ENCODE measurements at regions not wholly inside any gene's neighbourhood (a gene's known extent, or its start where the extent isn't known, plus 50 kb on each side); places are given as distances from the start of the nearest gene placed in this dataset.

DNA sequence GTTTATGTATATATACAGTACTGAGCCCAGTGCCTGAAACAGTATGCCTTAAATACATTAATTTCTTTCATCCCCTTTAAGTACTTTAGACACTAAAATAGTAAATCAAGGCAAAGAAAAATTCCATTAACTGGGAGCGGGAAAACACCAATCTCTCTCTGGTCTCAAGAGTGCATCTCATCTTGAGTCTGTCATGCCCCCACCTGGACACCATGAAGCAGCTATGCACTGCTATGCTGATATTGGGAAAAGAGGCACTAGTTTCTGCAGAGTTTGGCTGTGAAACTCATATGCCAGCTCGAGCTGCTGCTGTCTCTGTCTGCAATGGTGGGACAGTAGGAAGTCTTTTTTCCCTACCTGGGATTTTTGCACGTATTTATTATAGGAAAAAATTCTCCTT is 754.4 kb upstream of the RAG2 start:
- H3K4me1 ChIP-seq, result no peaks in the 10 kb centered on the region
- no peak for ATAC-seq
- intact Hi-C loops (cut with DNase I), result no loop called here
- H3K9me3 ChIP-seq, result peaks cover 0 to 8% of the 10 kb centered on the region in 2 donors
- H3K4me3 ChIP-seq, result no peak overlapping the region
- H3K36me3 ChIP-seq, result no peaks in the 10 kb centered on the region
- no peak overlapping the region for H3K27ac ChIP-seq
- TF ChIP-seq CTCF (IDR thresholded peaks at IDR 0.05), result no peak
- H3K27me3 ChIP-seq, result no peaks in the 10 kb centered on the region
- no peak for DNase-seq

GRCh38 chr11:37343290-37343689 is 745.3 kb upstream of the RAG2 start:
- Histone ChIP-seq H3K9me3 (no peaks in the 10 kb centered on the region), H3K4me3 (no peak overlapping the region), H3K4me1 (no peaks in the 10 kb centered on the region), H3K36me3 (no peaks in the 10 kb centered on the region), H3K27ac (no peak overlapping the region), H3K27me3 (no peaks in the 10 kb centered on the region)
- intact Hi-C loops (cut with DNase I), result no loop called here
- DNase-seq (no peak), ATAC-seq (no peak)
- TF ChIP-seq CTCF (IDR thresholded peaks at IDR 0.05), result no peak

DNA sequence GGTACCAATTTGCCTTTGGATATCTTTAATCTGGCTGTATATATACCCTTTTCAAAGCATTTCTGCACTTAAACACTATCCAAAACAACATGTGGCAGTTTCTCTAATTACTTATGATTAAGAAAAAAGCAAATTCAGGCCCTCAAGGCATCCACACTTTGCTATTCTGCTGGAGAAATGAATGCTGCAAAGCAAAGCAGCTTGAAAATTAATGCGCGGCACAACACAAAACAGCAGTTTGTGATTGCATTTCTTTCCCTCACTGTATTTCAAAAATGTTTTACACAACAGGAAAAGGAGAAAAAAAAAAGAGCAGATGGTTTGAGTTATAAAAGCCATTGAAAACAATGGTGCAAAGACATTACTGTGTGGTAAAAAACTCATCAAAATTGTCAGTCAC is 738.4 kb upstream of the RAG2 start:
- TF ChIP-seq CTCF (IDR thresholded peaks at IDR 0.05), result no peak
- H3K36me3 ChIP-seq, result no peaks in the 10 kb centered on the region
- no peaks in the 10 kb centered on the region for H3K9me3 ChIP-seq
- no peaks in the 10 kb centered on the region for H3K4me1 ChIP-seq
- no peak for ATAC-seq
- no peak overlapping the region for H3K27ac ChIP-seq
- no peaks in the 10 kb centered on the region for H3K27me3 ChIP-seq
- H3K4me3 ChIP-seq, result no peak overlapping the region
- intact Hi-C loops (cut with DNase I), result no loop called here
- DNase-seq, result no peak

- DNase-seq (no peak), ATAC-seq (no peak)
- H3K27ac ChIP-seq, result no peak overlapping the region
- no peak for TF ChIP-seq CTCF (IDR thresholded peaks at IDR 0.05)
- no peaks in the 10 kb centered on the region for H3K27me3 ChIP-seq
- no peaks in the 10 kb centered on the region for H3K9me3 ChIP-seq
- no peaks in the 10 kb centered on the region for H3K4me1 ChIP-seq
- intact Hi-C loops (cut with DNase I), result no loop called here
- no peak overlapping the region for H3K4me3 ChIP-seq
- no peaks in the 10 kb centered on the region for H3K36me3 ChIP-seq
These were observed 735.3 kb upstream of the RAG2 start for GRCh38 chr11:37333345-37333744.

- no peak for TF ChIP-seq CTCF (IDR thresholded peaks at IDR 0.05)
- H3K27ac ChIP-seq, result no peak overlapping the region
- intact Hi-C loops (cut with DNase I), result no loop called here
These were observed 725.8 kb upstream of the RAG2 start for GRCh38 chr11:37323843-37324242.

More at GRCh38 chr11:37323843-37324242, 725.8 kb upstream of the RAG2 start:
- DNase-seq, result no peak
- no peak for ATAC-seq
- no peaks in the 10 kb centered on the region for H3K36me3 ChIP-seq
- H3K27me3 ChIP-seq, result no peaks in the 10 kb centered on the region
- no peaks in the 10 kb centered on the region for H3K9me3 ChIP-seq
- H3K4me3 ChIP-seq, result no peak overlapping the region
- H3K4me1 ChIP-seq, result no peaks in the 10 kb centered on the region
